ENCODE measurements at regions not wholly inside any gene's neighbourhood (a gene's known extent, or its start where the extent isn't known, plus 50 kb on each side); places are given as distances from the start of the nearest gene placed in this dataset.

- no peak overlapping the region for H2BK20ac ChIP-seq (ENCODE audit: low read length)
- no peaks in the 10 kb centered on the region for H3K23me2 ChIP-seq (ENCODE audit: low read depth, low read length)
- H3K4ac ChIP-seq (replicated peaks; ENCODE audit: insufficient read length, low read depth, low read length) = no peak overlapping the region
- no peaks in the 10 kb centered on the region for H3K9me3 ChIP-seq (ENCODE audit: insufficient read depth in 2 of 2, low read depth in 1 of 2, low read length in 1 of 2)
- POLR2A ChIA-PET (ENCODE audit: partially characterized antibody) = no interaction called here
- FAIRE-seq (no peak), DNase-seq (ENCODE audit: low read depth in 1 of 2, low spot score in 2 of 2) (no peak)
- no peak overlapping the region for H2BK12ac ChIP-seq (ENCODE audit: low read depth, low read length)
- H3K4me1 ChIP-seq (replicated peaks in 1 of 4; ENCODE audit: control insufficient read depth in 3 of 4, insufficient read depth in 4 of 4, low read length in 3 of 4) = peaks cover 0 to 6% (median 2%) of the 10 kb centered on the region in 4 experiments; a peak in 4 of 7 replicates
- no peaks in the 10 kb centered on the region for H3K36me3 ChIP-seq (ENCODE audit: control insufficient read depth in 2 of 4, insufficient read depth in 4 of 4, low read length in 3 of 4)
- CTCF ChIA-PET (ENCODE audit: partially characterized antibody) = interaction anchor here (0.9 to 1.1 kb wide), 3 partner anchors 13 to 20 kb away, joined by 3 read pairs; no protein-coding TSS in a partner anchor
- no peak overlapping the region for H4K8ac ChIP-seq (ENCODE audit: extremely low read depth, insufficient read depth, low read length)
- no peak overlapping the region for H3K23ac ChIP-seq (ENCODE audit: insufficient read length)
- TF ChIP-seq CBX8 (IDR thresholded peaks at IDR 0.05; ENCODE audit: borderline replicate concordance, low read depth, low read length) (no peak), KDM5A (IDR thresholded peaks at IDR 0.05; ENCODE audit: low read length) (no peak), ASH2L (IDR thresholded peaks at IDR 0.05; ENCODE audit: low read length) (no peak), NRF1 (IDR thresholded peaks at IDR 0.05; ENCODE audit: low read depth, low read length) (no peak), RAD21 (IDR thresholded peaks at IDR 0.05 in 1 of 2, conservative IDR thresholded peaks at IDR 0.05 in 1 of 2; ENCODE audit: low read depth in 2 of 2, low read length in 2 of 2) (no peak), HDAC6 (IDR thresholded peaks at IDR 0.05; ENCODE audit: low read depth, low read length) (no peak), YY1 (IDR thresholded peaks at IDR 0.05; ENCODE audit: low read depth, low read length) (no peak)
- H4K91ac ChIP-seq (replicated peaks; ENCODE audit: insufficient read length, low read length) = no peak overlapping the region
- H2AK5ac ChIP-seq (ENCODE audit: low read depth, low read length) = no peak overlapping the region
- H4K20me1 ChIP-seq (replicated peaks in 1 of 2; ENCODE audit: control insufficient read depth in 1 of 2, insufficient read depth in 2 of 2, low read length in 2 of 2) = no peaks in the 10 kb centered on the region
- H3K14ac ChIP-seq (ENCODE audit: insufficient read length) = no peak overlapping the region
- H3K79me2 ChIP-seq (ENCODE audit: control insufficient read depth in 1 of 2, insufficient read depth in 2 of 2, low read length in 2 of 2) = no peaks in the 10 kb centered on the region
- H3K79me1 ChIP-seq (ENCODE audit: low read depth, low read length) = no peaks in the 10 kb centered on the region
- H2BK5ac ChIP-seq (ENCODE audit: low read depth, low read length) = no peak overlapping the region
- 77% methylated on average over 6 of the region's 6 CpGs; no CpG with 5 or more reads in 1 of the 2 experiments for WGBS, 2 experiments (ENCODE audit: extremely low coverage in 1 of 2, insufficient coverage in 1 of 2, insufficient read length in 1 of 2, insufficient replicate concordance in 2 of 2, low coverage in 1 of 2, low lambda C conversion rate in 2 of 2, missing lambda C conversion rate in 1 of 2)
- H3K18ac ChIP-seq (ENCODE audit: extremely low read depth, low read length) = no peak overlapping the region
- no peak overlapping the region for H3K4me2 ChIP-seq (ENCODE audit: insufficient read depth in 1 of 2, low read depth in 2 of 2, low read length in 2 of 2)
- no peaks in the 10 kb centered on the region for H3K27me3 ChIP-seq (replicated peaks in 1 of 4; ENCODE audit: control insufficient read depth in 3 of 4, extremely low read depth in 1 of 4, insufficient read depth in 3 of 4, low read length in 3 of 4)
- no peak overlapping the region for H3K56ac ChIP-seq (replicated peaks; ENCODE audit: insufficient read length, low read depth, low read length)
- no peak overlapping the region for H3K9ac ChIP-seq (replicated peaks in 1 of 4; ENCODE audit: extremely low read depth in 1 of 4, low read depth in 3 of 4, low read length in 3 of 4)
- H3K4me3 ChIP-seq (ENCODE audit: extremely low read depth in 1 of 4, insufficient read depth in 2 of 4, low read depth in 3 of 4, low read length in 4 of 4) = no peak overlapping the region
- H2BK120ac ChIP-seq (replicated peaks; ENCODE audit: low read depth, low read length) = no peak overlapping the region
- no peak overlapping the region for H4K5ac ChIP-seq (ENCODE audit: insufficient read length, low read depth, low read length)
- H2AFZ ChIP-seq (ENCODE audit: low read length) = no peak overlapping the region
- no peak overlapping the region for H2BK15ac ChIP-seq (ENCODE audit: low read length)
- H3K27ac ChIP-seq (ENCODE audit: low read depth, low read length) = no peak overlapping the region
Observed at GRCh38 chr2:65504201-65504600, 71.8 kb upstream of the SPRED2 start.
